ENCODE measurements at regions not wholly inside any gene's neighbourhood (a gene's known extent, or its start where the extent isn't known, plus 50 kb on each side); places are given as distances from the start of the nearest gene placed in this dataset.

- Histone ChIP-seq H3K27ac (no peak overlapping the region), H3K36me3 (no peaks in the 10 kb centered on the region), H3K9me3 (no peaks in the 10 kb centered on the region), H3K27me3 (peaks cover 0 to 10% (median 0%) of the 10 kb centered on the region in 4 donors), H3K4me1 (no peaks in the 10 kb centered on the region), H3K4me3 (no peak overlapping the region)
- intact Hi-C loops (cut with DNase I), result no loop called here
- no peak for DNase-seq
- 50 to 69% methylated on average over 2 of the region's 2 CpGs for WGBS, 2 donors
- TF ChIP-seq POLR2A (IDR thresholded peaks at IDR 0.05) (no peak), CTCF (IDR thresholded peaks at IDR 0.05) (no peak)
Measured at GRCh38 chr7:68485253-68485917, 1112.9 kb upstream of the AUTS2 start.

GRCh38 chr7:68488341-68489060, 1109.8 kb upstream of the AUTS2 start:
- no peaks in the 10 kb centered on the region for H3K36me3 ChIP-seq
- peaks cover 0 to 2% (median 0%) of the 10 kb centered on the region in 4 donors for H3K27me3 ChIP-seq
- H3K27ac ChIP-seq, result no peak overlapping the region
- no peaks in the 10 kb centered on the region for H3K9me3 ChIP-seq
- no peaks in the 10 kb centered on the region for H3K4me1 ChIP-seq
- WGBS, 2 donors, result 63 to 74% methylated on average over 6 of the region's 8 CpGs
- H3K4me3 ChIP-seq, result no peak overlapping the region
- intact Hi-C loops (cut with DNase I), result no loop called here
- TF ChIP-seq CTCF (IDR thresholded peaks at IDR 0.05) (no peak), POLR2A (IDR thresholded peaks at IDR 0.05) (no peak)
- DNase-seq, result no peak

- Histone ChIP-seq H3K36me3 (no peaks in the 10 kb centered on the region), H3K27ac (no peak overlapping the region), H3K9me3 (no peaks in the 10 kb centered on the region), H3K4me1 (no peaks in the 10 kb centered on the region), H3K27me3 (no peaks in the 10 kb centered on the region), H3K4me3 (no peak overlapping the region)
- TF ChIP-seq POLR2A (IDR thresholded peaks at IDR 0.05) (no peak), CTCF (IDR thresholded peaks at IDR 0.05) (no peak)
- intact Hi-C loops (cut with DNase I), result no loop called here
- WGBS, 2 donors, result 68 to 74% methylated on average over 2 of the region's 2 CpGs
- no peak for DNase-seq
Measured at GRCh38 chr7:68491523-68492358, 1106.5 kb upstream of the AUTS2 start.

GRCh38 chr7:68492359-68492690, 1106.0 kb upstream of the AUTS2 start:
- 89 to 91% methylated on average over 1 of the region's 1 CpG for WGBS, 2 donors
- no peak for TF ChIP-seq CTCF (IDR thresholded peaks at IDR 0.05)
- no peak for TF ChIP-seq POLR2A (IDR thresholded peaks at IDR 0.05)
- Histone ChIP-seq H3K27me3 (no peaks in the 10 kb centered on the region), H3K9me3 (no peaks in the 10 kb centered on the region), H3K27ac (no peak overlapping the region), H3K4me3 (no peak overlapping the region), H3K36me3 (no peaks in the 10 kb centered on the region), H3K4me1 (no peaks in the 10 kb centered on the region)
- intact Hi-C loops (cut with DNase I), result no loop called here
- DNase-seq, result no peak

- Histone ChIP-seq H3K4me1 (no peaks in the 10 kb centered on the region), H3K27ac (no peak overlapping the region), H3K4me3 (no peak overlapping the region), H3K27me3 (no peaks in the 10 kb centered on the region), H3K36me3 (no peaks in the 10 kb centered on the region), H3K9me3 (peaks cover 0 to 2% (median 0%) of the 10 kb centered on the region in 3 donors)
- intact Hi-C loops (cut with DNase I), result no loop called here
- no peak for DNase-seq
- TF ChIP-seq CTCF (IDR thresholded peaks at IDR 0.05), result no peak
- 69 to 82% methylated on average over 3 of the region's 3 CpGs for WGBS, 2 donors
Measured at GRCh38 chr7:68503400-68503799, 1094.9 kb upstream of the AUTS2 start.
